Dermis blood vessel endothelial cell (primary cell): ENCODE measurements at regions not wholly inside any gene's neighbourhood (a gene's known extent, or its start where the extent isn't known, plus 50 kb on each side); places are given as distances from the start of the nearest gene placed in this dataset.

Experiments
- DNase-seq: peaks from one replicate; pipeline ENCODE4 v3.0.0; 2010

DNA sequence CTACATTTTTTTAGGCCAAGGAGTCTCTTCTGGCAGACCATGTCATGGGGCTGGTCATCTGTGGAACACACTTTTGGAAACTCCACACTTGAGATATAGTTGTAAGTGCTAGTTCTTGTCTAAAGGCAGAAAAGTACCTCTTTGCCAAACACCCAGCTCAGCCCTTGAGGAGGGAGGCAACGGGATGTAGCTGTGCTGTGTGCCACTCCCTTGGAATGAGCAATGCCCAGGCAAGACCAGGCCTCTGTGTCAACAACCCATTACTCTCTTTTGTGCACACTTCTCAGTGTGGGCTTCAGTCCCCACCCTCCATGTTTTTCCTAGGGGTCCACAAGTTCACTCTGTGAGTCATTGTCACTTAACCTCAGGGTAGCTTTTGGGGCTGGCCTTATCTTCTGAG lies 528.3 kb upstream of the CFAP20DC start:
- no peak for DNase-seq

DNA sequence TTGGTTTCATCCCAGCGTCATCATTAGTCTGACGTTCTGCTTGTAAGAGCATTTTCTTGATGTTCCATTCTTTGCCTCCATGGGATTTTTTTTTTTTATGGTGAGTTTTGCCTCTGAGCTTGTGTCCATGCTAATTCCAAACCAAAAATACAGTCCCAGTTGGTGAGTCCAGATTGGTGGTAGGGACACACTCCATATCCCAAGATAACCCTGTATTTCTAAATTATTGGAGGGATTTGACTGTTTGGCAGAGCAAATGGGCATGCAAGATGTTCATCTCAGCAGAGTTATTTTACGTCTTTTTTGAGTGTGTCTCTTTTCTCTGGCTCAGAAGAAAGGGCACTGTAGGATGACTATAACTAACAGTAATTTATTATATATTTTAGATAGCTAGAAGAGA lies 526.8 kb upstream of the CFAP20DC start:
- no peak for DNase-seq

DNA sequence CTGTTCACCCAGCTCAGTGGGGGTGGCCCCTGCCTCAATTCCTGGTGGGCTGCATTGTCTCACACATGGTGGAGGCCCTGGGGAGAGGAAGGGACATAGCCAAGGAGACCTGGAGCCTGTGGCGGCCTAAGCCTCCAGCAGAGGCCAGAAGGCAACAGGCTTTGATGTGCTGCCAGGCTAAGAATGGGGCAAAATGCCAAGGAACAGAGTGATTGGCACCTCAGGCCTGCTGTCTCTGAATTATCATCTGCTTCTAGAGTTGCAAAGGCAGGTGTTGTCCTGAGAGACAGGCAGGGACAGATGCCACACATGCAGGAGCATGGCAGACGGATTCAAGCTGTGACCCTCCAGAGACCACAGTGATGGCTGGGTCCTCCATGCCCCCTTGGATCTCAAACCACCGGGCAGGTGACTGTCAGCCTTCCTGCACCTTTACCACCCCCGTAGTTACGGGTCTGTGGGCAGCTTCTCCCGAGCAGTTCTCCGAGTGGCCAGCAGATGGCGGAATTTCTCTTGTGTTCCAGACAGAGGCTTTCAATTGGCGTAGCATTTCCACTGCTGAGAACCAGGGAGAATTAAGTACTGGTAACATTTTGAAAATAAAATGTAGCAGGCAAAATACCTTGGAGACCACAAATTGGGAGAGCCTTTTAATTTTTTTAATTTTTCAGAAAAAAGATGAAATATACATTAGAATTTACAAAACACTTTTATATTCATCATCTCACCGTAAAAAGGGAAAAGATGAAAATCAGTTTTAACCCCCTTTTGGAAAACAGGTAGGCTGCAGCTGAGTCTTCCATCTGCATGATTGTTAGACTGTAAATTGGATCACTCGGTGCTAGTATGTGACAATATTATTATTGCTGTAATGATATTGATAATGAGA lies 525.5 kb upstream of the CFAP20DC start:
- peak; percentile 73 for DNase-seq

DNA sequence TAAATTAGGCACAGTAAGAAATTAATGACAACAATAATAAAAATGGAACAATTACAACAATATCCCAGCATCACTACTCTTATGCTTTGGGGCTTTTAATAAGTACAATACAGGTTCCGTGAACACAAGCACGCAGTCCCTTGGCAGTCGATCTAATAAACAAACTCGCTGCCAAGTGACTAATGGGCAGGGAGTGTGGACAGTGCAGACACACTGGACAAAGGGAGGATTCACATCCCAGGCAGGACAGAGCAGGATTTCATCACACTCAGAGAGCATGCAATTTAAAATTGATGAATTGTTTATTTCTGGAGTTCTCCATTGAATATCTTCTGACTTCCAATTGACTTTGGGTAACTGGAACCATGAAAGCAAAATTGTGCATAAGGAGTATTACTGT lies 524.1 kb upstream of the CFAP20DC start:
- DNase-seq = no peak

DNA sequence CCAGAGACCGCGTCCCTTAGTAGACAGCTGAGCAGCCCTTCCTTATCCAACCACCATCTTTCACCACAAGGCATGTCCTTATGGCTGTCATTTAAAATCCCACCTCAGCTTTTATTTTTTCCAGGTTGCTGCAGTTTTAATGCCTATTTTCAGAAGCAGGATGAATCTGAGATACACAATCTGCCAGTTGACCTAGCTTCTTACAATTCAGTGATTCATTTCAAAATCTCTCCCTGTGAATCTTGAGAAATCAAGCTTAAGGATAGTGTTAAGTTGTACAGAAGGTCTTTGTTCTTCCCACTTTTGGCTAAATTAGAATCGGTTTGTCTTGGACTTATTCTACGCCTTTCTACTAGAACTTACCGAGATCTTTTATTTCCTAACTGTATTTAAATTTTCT lies 522.3 kb upstream of the CFAP20DC start:
- no peak for DNase-seq

DNA sequence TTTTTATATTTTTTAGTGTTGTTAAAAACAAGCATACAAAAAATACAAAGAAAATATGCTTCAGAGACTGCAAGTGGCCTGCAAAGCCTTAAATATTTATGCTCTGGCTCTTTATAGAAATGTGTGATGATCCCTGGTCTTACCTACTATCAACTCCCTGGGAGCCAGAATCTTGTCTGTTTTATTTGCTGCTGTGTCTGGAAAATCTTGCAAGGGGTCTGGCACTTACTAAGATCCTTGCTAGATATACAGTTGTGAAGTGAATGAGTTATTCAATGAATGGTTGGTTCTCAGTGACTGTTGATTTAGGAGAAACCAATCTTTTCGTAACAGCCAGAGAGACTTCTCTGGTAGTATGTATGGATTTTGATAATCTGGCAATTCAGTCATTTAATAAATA lies 521.0 kb upstream of the CFAP20DC start:
- DNase-seq = no peak

DNA sequence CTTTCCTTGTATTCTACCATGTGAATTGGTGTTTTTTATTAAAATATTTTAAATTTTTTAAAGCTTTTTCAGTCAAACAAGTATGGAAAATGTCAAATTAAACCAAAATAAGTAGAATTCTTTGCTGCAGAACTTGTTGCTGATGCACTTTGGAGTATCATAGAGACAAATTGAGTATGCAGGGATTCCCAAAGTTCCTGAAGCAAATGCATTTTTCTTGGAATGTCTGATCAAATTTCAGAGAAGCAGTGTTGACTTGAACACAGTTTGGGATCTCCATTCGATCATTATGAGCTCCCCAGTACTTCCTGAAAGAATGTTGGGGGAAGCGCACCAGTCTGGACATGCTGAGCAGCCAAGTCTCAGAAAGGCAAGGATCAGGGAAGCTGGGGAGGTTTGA lies 517.8 kb upstream of the CFAP20DC start:
- DNase-seq = no peak

DNA sequence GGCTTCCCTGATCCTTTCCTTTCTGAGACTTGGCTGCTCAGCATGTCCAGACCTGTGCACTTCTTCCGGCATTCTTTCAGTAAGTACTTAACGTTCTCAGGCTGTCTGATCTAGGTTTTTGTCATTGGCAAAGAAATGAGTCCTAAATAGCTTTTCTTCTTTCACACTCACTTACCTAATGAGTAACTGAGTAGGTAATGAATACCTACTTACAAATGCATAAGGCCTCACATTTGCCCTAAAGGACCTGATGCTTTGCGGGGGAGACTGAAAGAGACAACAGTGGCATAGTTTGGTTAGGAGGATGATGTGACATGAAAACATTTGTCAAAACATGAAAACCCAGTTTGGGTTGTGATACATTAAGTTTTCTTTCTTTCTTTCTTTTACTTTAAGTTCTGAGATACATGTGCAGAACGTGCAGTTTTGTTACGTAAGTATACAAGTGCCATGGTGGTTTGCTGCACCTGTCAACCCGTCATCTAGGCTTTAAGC lies 516.7 kb upstream of the CFAP20DC start:
- DNase-seq = no peak

DNA sequence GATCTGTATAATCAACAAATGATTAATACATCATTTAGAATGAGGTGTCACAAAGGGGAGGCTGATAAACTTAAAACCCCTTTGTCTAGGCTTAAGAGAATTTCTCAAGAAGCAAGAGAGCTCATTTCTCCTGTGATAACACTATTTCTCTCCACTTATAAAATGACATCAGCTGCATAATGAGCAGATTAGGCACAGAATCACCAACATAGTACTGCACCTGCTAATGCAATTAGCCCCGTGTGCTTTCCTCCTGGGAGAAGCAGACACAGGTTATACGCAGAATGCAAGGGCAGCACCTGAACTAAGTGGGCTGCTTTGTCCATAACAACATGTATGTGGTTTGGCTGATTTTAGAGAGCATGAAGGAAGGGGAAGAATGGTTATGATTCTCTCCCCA lies 515.3 kb upstream of the CFAP20DC start:
- DNase-seq = no peak

DNA sequence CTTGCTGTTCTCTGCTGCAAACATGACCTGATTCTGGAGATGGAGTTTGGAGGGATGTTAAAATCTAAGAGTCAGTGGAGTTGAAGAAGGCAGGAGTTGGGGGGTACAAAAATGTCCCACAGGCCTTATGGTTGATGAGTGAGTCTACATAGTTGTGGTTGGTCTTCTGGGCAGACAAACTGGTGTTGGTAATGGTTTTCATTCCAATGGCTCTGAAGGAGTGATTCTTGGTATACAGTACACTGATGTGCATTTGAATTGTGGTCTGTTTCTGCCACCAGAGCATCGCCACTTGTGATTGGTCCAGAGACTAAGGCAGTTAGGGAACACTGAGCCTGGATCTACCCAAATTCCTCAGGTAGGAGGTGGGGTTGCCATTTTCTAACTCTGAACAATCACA lies 514.1 kb upstream of the CFAP20DC start:
- no peak for DNase-seq

DNA sequence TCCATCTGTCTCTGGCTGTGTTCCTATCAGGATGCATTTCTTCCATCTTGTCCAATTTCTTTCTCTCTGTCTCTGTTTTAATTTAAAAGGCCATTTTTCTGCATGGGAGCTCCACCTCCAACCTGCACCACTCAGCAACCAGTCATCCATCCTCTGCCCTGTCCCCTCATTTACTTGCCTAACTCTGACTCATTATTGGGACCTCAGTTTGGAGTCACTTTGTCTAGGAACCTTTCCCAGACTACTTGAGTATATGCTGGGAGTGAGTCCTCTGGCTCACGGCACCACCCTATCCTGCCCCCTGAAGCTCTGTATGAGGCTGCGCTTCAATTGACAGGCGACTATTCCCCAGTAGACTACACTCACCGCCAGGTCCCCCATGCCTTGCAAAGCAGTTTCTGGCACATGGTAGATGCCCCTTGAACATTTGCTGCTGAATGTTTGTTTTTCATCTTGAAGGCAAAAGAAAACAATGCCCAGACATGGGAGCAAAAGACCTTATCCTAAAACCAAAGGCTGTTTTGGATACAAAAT lies 513.3 kb upstream of the CFAP20DC start:
- no peak for DNase-seq

DNA sequence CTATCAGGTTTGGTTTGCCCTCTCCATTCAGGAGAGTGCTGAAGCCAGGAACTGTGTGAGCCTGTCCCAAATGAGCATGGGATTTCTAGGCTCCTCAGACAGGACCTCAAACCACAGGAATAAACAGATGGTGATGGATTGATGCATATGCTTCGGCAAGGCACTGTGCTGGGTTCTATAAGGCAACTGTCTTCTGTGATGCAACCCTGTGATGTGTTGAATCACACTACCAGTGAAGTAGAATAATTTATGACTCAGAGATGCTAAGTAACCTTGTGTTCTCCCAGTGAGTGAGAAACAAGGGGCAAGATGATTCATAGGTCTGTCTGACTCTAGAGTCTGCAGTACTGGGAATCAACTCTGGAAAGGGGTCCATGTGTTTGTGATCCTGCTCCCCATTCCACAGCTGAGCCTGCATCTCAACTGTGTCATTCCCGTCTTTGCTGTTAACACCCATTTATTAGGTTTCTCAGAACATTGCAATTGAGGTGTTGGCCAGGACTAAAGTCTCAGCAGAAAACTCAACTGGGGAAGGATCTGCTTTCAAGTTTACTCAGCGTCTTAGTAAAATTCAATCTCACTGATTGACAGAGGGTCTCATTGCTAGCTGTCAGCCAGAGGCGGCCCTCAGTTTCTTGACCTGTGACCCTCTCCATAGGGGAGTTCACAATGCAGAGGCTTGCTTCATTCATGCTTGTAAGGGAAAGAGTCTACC lies 510.1 kb upstream of the CFAP20DC start:
- no peak for DNase-seq

DNA sequence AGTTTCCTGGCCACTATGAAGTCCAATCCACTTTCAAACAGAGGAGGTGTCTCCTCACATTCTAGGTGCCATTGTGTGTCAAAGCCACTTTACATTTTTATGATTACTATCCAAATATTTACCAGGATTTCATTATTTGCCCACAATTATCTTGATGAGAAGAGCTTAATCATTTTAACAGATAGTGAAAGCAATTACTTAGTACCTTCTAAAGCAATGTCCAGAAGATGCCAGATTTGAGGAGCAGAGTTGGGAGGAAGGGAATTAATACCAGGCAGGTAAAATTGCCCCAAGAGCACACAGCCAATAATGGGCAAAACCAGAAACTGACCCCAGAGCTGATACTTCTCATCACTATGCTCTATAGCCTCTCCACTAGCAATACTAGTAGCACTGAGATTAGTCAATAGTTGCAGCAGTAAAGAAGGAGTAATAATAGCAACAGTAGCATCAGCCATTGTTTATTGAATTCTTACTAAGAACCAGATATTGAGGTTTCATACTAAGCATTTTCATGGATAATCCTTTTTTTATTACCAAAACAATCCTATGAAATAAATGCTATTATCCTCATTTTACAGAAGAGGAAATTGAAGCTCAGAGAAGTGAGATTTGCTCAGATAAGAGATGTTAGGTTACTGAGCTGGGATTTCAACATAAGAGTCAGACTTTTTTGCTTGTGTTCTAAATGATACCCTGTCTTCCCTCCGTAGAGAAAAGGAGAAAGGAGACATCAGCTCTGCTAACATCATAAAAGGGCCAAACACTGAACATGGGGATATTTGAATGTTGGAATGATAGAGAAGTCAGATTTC lies 509.3 kb upstream of the CFAP20DC start:
- no peak for DNase-seq

DNA sequence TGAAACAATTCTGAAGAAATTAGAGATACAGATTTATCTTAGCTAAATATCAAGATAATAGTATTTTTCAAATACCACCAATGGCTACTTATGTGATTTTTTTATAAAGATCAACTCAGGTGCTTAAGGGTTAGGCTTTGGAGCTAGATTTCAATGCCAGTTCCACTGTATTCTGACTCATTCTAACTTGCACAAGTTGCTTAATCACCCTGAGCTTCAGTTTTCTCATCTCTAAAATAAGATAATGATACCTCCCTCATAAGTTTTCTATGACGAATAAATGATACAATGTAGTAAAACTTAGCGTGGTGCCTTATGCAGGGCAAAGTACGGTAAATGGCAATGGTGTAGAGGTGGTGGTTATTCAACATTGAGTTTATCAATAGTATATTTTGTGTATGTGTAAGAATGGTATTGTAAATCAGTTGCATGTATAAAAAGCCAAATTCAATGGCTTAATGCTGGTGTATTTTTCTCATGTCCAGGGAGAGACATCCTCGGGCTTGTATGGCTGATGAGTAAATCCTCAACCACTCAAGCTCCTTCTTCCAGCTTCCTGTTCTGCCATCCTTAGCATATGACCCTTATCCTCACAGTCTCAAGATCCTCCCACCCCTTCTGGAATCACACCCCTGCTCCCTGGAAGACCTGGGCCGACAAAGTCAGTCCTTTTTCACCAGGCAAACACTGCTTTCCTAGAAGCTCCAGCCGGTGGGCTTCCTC lies 505.9 kb upstream of the CFAP20DC start:
- no peak for DNase-seq

DNA sequence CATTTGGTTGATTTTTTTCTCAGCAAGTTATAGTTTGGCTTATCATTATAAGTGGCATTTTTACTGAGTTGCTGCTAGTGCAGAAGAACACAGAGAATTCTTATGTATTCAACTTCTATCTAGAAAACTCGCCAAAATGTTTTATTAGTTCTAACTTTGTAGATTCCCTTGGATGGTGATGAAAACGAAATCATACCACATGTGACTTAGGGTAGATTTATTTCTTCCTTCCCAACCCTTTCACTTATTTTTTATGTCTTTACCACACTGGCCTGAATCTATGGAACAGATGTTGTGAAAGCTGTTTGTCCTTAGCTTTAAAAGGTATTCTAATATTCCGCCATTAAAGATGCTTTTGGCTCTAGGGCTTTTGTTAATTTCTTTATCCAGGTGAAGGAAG lies 503.3 kb upstream of the CFAP20DC start:
- no peak for DNase-seq

DNA sequence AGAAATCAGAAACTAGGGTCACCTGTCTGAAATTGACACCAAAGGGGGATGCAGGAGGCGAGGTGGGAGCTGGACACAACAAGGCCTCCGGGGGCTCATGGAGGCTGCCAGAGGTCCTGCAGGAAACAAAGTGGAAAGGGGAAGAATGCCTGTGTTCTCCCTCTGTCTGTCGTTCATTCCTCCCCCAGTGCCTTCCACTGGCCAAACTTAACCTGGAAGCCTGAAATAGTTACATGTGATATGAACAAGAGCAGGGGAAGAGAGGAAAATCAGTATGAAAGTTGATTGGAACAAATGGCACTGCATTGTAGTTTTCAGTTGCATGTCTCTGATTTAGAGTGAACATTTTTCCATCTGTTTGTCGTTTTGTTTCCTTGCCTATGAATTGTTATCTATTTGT lies 502.0 kb upstream of the CFAP20DC start:
- no peak for DNase-seq

DNA sequence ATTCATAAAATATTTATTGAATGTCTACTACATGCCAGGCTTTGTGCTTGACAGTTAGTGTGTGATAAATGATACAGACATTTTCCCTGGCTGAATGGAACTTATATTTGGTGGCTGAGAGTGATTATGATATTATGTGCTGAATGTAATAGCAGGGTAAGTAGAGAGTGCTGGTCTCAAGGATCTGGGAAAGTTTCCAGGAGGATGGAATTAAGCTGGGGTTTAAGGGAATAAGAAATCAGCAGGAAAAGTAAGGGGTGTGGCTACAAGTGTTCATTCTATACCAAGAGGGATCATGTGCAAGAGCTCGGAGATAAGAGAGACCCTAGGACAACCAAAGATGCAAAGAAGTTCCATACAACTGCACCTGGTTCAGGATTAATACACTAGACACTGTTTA lies 500.1 kb upstream of the CFAP20DC start:
- DNase-seq = no peak

DNA sequence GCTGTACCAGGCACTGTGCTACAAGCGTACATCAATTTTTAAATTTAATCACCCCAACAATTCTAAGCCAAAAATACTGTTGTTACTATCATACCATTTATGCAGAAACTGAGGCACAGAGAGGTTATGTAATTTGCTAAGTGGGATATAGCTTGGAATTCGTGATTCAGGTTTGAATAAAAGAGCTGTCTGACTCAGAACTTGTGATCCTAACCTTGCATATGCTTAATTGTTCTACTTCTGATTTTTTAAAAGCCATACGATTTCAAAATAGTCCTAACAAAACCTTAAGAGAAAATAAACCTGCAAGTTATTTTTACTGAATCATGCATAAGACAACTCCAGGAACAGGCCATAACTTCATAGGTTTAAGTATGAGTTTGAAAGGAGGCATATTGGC lies 498.0 kb upstream of the CFAP20DC start:
- no peak for DNase-seq

DNA sequence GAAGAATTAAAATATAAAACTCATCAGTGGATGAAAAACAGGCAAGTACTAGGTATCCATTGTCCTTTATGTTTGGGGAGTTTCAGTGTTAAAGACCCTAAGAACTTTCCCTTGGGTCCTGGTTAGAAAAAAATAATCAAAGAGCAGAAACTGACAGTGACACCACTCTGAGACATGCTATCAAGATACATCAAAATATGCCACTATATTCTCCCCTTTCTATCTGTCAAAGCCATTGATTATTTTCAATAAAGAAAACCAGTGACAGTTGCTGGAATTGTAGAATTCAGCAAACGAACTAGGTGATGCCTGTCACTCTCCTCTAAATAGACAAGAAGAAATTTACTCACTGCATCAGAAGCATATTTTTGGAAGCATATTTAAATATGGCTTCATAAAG lies 496.7 kb upstream of the CFAP20DC start:
- DNase-seq = no peak

DNA sequence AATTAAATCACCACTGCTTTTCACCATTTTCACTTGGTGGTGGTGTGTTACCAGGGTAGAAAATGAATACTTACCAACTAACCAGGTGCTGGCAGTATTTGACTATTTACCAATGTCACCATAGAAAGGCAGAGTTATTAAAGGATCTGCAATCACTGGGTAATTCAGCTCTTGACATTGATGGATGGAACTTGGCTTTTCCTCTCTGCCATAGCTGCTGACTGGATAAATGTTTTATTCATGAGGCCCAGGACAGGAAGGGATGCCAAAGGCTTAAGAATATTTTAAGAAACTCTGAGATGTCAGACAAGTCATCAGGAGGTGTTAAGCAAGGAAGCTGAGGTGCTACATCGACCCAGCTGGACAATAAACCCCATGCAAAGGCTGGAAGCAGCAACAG lies 495.5 kb upstream of the CFAP20DC start:
- DNase-seq = no peak

DNA sequence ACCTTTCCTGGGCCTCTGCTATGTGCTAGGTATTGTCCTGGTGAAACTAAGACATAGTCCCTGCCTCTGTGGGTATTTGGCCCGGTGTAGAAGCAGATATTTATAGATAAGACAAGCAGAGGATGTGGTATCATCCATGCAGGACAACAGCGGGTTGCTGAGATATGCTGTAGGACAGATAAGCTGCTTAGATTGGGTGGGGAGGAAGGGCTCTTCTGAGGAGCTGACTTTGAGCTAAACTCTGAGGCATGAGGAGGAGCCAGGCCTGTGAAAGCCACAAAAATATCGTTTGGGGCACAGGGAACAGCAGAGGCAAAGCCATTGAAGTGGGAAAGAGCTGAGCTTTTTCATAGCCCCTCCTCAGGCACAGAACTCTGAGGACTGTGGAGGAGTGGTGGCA lies 492.5 kb upstream of the CFAP20DC start:
- DNase-seq = no peak

DNA sequence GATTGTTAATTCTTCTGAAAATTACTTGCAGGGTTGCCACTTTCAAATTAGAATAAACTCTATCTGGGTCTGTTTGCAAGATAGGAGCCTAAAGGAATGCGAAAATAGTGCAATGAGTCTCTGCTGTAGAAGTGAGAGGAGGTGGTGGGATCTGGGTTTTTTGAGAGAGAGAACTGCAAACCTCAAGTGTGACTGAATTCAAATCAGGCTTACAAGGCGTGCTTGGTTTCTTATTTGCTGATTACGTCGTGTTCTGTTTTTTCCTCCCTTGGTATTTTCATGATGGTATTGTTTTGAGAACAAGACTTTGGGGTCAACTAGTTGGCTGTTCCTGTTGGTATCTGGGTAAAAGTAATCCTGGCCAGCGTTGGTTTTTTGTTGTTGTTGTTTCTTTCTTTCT lies 490.9 kb upstream of the CFAP20DC start:
- DNase-seq = no peak
